PFSK-1 (cell line): ENCODE measurements at regions not wholly inside any gene's neighbourhood (a gene's known extent, or its start where the extent isn't known, plus 50 kb on each side); places are given as distances from the start of the nearest gene placed in this dataset.

Experiments
- FOXP2 ChIP-seq: optimal IDR thresholded peaks from 2 replicates; pipeline ENCODE3; 2011; ENCODE audit warnings: borderline replicate concordance, control low read depth, inconsistent platforms; ENCODE audit not compliant: insufficient read depth; ENCODE audit errors: extremely low read length, extremely low read depth
- POLR2AphosphoS5 ChIP-seq: IDR thresholded peaks from 2 replicates; pipeline ENCODE4 v1.6.1; 2012; ENCODE audit warnings: low read depth, mild to moderate bottlenecking, control low read depth, low read length, moderate library complexity
- REST ChIP-seq, 2 experiments: IDR thresholded peaks; 2 replicates each; pipeline versions ENCODE4 v1.6.1 to v1.8.0; 2011 to 2012; ENCODE audit warnings: low read depth in 2 of 2, low read length in 2 of 2, control low read depth in 1 of 2, inconsistent platforms in 1 of 2, mild to moderate bottlenecking in 1 of 2, moderate library complexity in 1 of 2; ENCODE audit not compliant: insufficient read depth in 1 of 2
- SIN3A ChIP-seq: IDR thresholded peaks from 2 replicates; pipeline ENCODE4 v1.6.1; 2012; ENCODE audit warnings: mild to moderate bottlenecking, low read length, moderate library complexity, borderline replicate concordance; ENCODE audit not compliant: insufficient read depth
- TAF1 ChIP-seq: IDR thresholded peaks from 2 replicates; pipeline ENCODE4 v1.6.1; 2012; ENCODE audit warnings: low read length, control low read depth, borderline replicate concordance; ENCODE audit not compliant: insufficient read depth

GRCh38 chr4:27915822-27916221, 1055.2 kb downstream of the STIM2 start:
- TF ChIP-seq FOXP2 (no peak), TAF1 (no peak), POLR2AphosphoS5 (no peak), SIN3A (no peak), REST (IDR thresholded peaks at IDR 0.05; ENCODE audit: insufficient read depth in 1 of 2, low read depth in 2 of 2, low read length in 2 of 2) (no peak)

- TF ChIP-seq SIN3A (no peak), POLR2AphosphoS5 (no peak), REST (IDR thresholded peaks at IDR 0.05; ENCODE audit: insufficient read depth in 1 of 2, low read depth in 2 of 2, low read length in 2 of 2) (no peak), TAF1 (no peak), FOXP2 (no peak)
Observed at GRCh38 chr4:27916452-27917184, 1056.0 kb downstream of the STIM2 start.

- TF ChIP-seq FOXP2 (no peak), REST (IDR thresholded peaks at IDR 0.05; ENCODE audit: insufficient read depth in 1 of 2, low read depth in 2 of 2, low read length in 2 of 2) (no peak), POLR2AphosphoS5 (no peak), TAF1 (no peak), SIN3A (no peak)
Observed at GRCh38 chr4:27917381-27917780, 1056.7 kb downstream of the STIM2 start.

GRCh38 chr4:27921231-27921630, 1060.6 kb downstream of the STIM2 start:
- no peak for TF ChIP-seq POLR2AphosphoS5
- TF ChIP-seq FOXP2 = no peak
- TF ChIP-seq TAF1 = no peak
- no peak for TF ChIP-seq SIN3A
- no peak for TF ChIP-seq REST (IDR thresholded peaks at IDR 0.05; ENCODE audit: insufficient read depth in 1 of 2, low read depth in 2 of 2, low read length in 2 of 2)
